HUES64 (cell line): ENCODE measurements at regions not wholly inside any gene's neighbourhood (a gene's known extent, or its start where the extent isn't known, plus 50 kb on each side); places are given as distances from the start of the nearest gene placed in this dataset.

Experiments used
- H3K27ac ChIP-seq: 2 replicates; pipeline ENCODE4 v1.7.0; 2013; ENCODE audit warnings: low read depth, low read length, inconsistent platforms
- H3K27me3 ChIP-seq: 2 replicates; pipeline ENCODE4 v1.6.1; 2013; ENCODE audit warnings: mild to moderate bottlenecking, low read length; ENCODE audit not compliant: insufficient read depth
- H3K36me3 ChIP-seq: 2 replicates; pipeline ENCODE4 v1.6.1; 2013; ENCODE audit warnings: mild to moderate bottlenecking, low read length; ENCODE audit not compliant: insufficient read depth
- H3K4me1 ChIP-seq: 2 replicates; pipeline ENCODE4 v1.6.1; 2013; ENCODE audit warnings: mild to moderate bottlenecking, low read length, moderate library complexity; ENCODE audit not compliant: insufficient read depth
- H3K4me3 ChIP-seq: 2 replicates; pipeline ENCODE4 v1.5.1; 2013; ENCODE audit warnings: mild to moderate bottlenecking, low read length, moderate library complexity
- H3K9ac ChIP-seq: 2 replicates; pipeline ENCODE4 v1.6.1; 2013; ENCODE audit warnings: mild to moderate bottlenecking, low read depth, low read length
- H3K9me3 ChIP-seq: 2 replicates; pipeline ENCODE4 v1.6.1; 2013; ENCODE audit warnings: low read depth, low read length; ENCODE audit not compliant: insufficient read depth
- WGBS: fragments of 150-250, 120-280 bp; methylation state at CpG from one replicate; pipeline ENCODE4 v1.1.7; 2013; ENCODE audit warnings: missing lambda C conversion rate; 5-methylcytosine and 5-hydroxymethylcytosine counted together

GRCh38 chr16:50876263-50876662 lies 134.4 kb downstream of the CYLD start:
- no peaks in the 10 kb centered on the region for H3K9me3 ChIP-seq
- H3K4me1 ChIP-seq: no peaks in the 10 kb centered on the region
- WGBS: 89% methylated on average over 3 of the region's 4 CpGs
- H3K27ac ChIP-seq: no peak overlapping the region
- H3K27me3 ChIP-seq: no peaks in the 10 kb centered on the region
- H3K9ac ChIP-seq: no peak overlapping the region
- no peak overlapping the region for H3K4me3 ChIP-seq
- no peaks in the 10 kb centered on the region for H3K36me3 ChIP-seq

DNA sequence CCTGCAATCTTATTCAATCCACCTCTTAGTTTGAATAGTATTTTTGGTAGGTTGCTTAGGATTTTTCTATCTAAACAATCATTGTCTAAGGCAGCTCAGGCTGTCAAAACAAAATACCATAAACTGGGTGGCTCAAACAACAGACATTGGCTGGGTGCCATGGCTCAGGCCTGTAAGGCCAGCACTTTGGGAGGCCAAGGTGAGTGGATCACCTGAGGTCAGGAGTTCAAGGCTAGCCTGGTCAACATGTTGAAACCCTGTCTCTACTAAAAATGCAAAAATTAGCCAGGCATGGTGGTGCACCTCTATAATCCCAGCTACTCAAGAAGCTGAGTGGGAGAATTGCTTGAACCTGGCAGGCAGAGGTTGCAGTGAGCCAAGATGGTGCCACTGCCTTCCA lies 126.7 kb downstream of the CYLD start:
- Histone ChIP-seq H3K4me1 (no peaks in the 10 kb centered on the region), H3K27ac (no peak overlapping the region), H3K27me3 (no peaks in the 10 kb centered on the region), H3K4me3 (no peak overlapping the region), H3K36me3 (no peaks in the 10 kb centered on the region), H3K9ac (no peak overlapping the region), H3K9me3 (no peaks in the 10 kb centered on the region)

DNA sequence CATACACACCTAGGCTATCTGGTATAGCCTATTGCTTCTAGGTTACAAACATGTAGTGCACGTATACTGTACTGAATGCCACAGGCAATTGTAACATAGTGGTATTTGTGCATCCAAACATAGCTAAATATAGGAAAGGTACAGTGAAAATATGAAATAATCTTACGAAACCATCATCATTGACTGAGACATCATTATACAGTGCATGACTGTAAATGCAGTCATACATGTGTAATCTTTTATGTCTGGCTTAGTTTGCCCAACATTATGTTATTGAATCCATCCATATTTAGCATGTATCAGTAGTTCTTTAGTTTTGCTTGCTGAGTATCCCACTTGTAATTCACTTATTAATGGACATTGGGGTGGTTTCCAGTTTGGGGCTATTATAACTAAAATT lies 124.9 kb downstream of the CYLD start:
- Histone ChIP-seq H3K9me3 (no peaks in the 10 kb centered on the region), H3K36me3 (no peaks in the 10 kb centered on the region), H3K4me3 (no peak overlapping the region), H3K27ac (no peak overlapping the region), H3K9ac (no peak overlapping the region), H3K27me3 (no peaks in the 10 kb centered on the region), H3K4me1 (peaks cover 5% of the 10 kb centered on the region; the same call in 1 of the 2 replicates)
- 100% methylated on average over 1 of the region's 2 CpGs for WGBS

DNA sequence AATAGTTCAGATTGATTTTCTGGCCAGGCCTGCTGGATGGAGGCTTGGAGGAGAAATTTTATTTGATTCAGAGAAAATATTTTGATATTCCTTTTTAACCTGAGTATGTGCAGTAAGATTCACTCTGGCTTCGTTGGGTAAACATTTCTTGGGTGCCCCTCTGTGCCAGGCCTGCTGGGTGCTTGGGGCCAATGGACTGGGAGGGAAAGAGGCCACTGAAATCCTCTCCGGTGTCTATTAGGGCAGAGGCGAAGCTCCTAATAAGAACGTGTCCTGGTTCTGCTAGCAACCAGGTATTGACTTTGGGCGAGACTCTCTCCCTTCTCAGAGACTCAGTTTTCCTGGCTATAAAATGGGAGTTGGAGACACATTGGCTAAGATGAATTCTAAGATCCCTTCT lies 122.5 kb downstream of the CYLD start:
- 92% methylated on average over 5 of the region's 5 CpGs for WGBS
- Histone ChIP-seq H3K4me3 (no peak overlapping the region), H3K27ac (no peak overlapping the region), H3K27me3 (no peaks in the 10 kb centered on the region), H3K9ac (no peak overlapping the region), H3K9me3 (no peaks in the 10 kb centered on the region), H3K36me3 (no peaks in the 10 kb centered on the region), H3K4me1 (peaks cover 9% of the 10 kb centered on the region; the same call in 1 of the 2 replicates)

DNA sequence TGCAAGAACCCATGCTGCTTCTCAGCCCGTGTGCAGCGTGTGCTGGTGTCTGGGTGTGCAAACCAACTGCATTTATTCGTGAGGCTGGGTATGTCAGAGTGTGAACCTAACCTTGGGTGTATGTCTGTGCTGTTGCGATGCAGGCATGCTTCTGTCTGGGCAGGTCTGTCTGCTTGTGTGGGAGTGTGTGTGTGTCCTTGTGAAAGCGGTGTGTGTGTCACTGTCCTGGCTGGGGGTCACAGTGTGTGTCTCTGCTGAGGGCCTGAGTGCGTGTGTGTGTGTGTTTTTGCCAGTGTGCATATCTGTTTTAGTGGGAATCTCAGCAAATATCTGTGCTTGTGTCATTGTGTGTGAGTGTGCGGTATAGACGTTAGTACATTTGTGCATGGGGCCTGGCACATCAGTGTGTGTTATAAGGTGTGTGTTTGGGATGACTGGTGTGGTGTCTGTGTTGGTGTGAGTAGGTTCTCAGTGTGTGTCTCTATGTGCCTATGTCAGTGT lies 121.8 kb downstream of the CYLD start:
- H3K4me1 ChIP-seq: peaks cover 9% of the 10 kb centered on the region; the same call in 1 of the 2 replicates
- no peaks in the 10 kb centered on the region for H3K9me3 ChIP-seq
- no peak overlapping the region for H3K4me3 ChIP-seq
- H3K36me3 ChIP-seq: no peaks in the 10 kb centered on the region
- 94% methylated on average over 8 of the region's 8 CpGs for WGBS
- H3K27ac ChIP-seq: no peak overlapping the region
- no peak overlapping the region for H3K9ac ChIP-seq
- no peaks in the 10 kb centered on the region for H3K27me3 ChIP-seq

DNA sequence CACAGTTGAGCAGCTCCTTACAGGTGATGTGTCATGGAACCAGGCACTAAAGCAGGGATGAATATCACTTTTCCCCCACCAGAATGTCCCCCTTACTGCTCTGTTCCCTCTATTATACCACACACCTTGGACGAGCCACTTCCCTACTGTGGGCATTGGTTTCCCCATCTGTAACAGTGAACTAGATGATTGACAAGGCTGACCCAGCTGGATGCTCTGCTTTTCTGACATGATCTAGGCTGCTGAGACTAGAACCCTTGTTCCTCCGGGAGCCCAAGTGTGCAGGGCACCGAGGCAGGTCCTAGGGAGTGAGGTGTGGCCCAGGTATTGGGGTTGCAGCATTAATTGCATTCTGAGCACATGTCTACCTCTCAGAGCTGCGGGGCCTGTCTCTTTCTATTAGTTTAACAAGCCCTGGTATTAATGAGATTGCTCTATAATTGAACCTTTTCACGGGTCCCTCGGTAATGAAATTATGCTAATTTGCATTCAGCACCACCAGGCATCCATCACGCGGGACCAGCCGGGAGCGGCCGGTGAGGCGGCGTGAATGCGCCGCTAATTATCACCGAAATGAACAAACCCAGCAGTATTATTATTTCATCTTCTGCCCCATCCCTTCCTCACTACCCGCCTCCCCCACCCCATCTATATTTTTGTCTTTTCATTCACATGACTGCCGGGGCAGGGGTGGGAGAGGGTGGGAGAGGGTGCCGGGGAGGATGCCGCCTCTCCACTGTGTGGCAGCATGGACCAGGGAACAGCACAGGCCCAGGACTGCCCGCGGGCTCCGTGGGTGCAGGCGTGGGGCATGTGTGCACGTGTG lies 121.1 kb downstream of the CYLD start:
- Histone ChIP-seq H3K4me1 (peaks cover 9% of the 10 kb centered on the region; the same call in 1 of the 2 replicates), H3K4me3 (no peak overlapping the region), H3K27ac (no peak overlapping the region), H3K9ac (no peak overlapping the region), H3K36me3 (no peaks in the 10 kb centered on the region), H3K9me3 (no peaks in the 10 kb centered on the region), H3K27me3 (no peaks in the 10 kb centered on the region)
- WGBS: 90% methylated on average over 25 of the region's 25 CpGs

DNA sequence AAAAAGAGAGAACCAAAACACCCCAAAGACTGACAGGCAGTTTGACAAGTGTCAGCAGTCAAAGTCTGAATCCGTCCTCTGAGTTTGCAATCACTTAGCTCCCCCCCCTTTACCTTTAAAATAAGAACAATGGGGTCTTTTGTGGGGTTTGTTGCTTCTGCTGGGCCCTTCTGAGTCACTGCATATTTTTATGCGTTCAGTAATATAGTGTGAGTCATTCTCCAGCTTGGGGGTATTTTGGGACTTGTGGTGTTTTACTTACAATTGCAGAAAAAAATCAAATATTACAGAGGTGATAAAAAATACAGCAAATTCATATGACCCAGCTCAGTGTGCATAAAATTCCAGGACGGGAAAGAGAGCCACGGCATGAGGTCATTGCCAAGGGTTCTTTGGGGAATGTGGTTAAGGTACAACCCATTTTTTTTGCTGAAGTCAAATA lies 120.1 kb downstream of the CYLD start:
- Histone ChIP-seq H3K9ac (no peak overlapping the region), H3K4me1 (peaks cover 9% of the 10 kb centered on the region; the same call in 1 of the 2 replicates), H3K27me3 (no peaks in the 10 kb centered on the region), H3K4me3 (no peak overlapping the region), H3K9me3 (no peaks in the 10 kb centered on the region), H3K36me3 (no peaks in the 10 kb centered on the region), H3K27ac (no peak overlapping the region)
- 62% methylated on average over 3 of the region's 4 CpGs for WGBS

DNA sequence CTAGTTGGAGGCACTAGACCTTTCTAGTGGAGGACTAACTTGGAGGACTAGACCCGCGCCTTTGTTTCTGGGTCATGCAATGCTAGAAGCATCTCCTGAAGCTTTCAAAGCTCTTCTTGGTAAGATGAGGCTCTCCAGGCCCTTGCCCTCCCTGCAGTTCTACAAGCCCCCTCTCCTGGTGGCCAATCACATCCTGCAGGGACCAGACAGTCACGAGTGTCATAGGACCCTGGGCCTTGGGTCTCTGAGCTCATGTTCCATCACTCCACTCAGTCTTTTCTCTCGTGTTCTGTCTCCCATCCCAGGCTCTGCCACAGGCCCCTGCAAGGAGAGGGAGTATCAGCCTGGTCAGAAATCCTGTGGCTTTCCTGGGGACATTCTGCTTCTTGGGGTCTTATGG lies 119.6 kb downstream of the CYLD start:
- Histone ChIP-seq H3K27me3 (no peaks in the 10 kb centered on the region), H3K4me3 (no peak overlapping the region), H3K9ac (no peak overlapping the region), H3K27ac (no peak overlapping the region), H3K9me3 (no peaks in the 10 kb centered on the region), H3K4me1 (peaks cover 9% of the 10 kb centered on the region; the same call in 1 of the 2 replicates), H3K36me3 (no peaks in the 10 kb centered on the region)
- 84% methylated on average over 4 of the region's 4 CpGs for WGBS

GRCh38 chr16:50859628-50860360 lies 117.9 kb downstream of the CYLD start:
- Histone ChIP-seq H3K36me3 (no peaks in the 10 kb centered on the region), H3K9ac (no peak overlapping the region), H3K4me3 (no peak overlapping the region), H3K27ac (no peak overlapping the region), H3K27me3 (no peaks in the 10 kb centered on the region), H3K9me3 (no peaks in the 10 kb centered on the region), H3K4me1 (peaks cover 9% of the 10 kb centered on the region; the same call in 1 of the 2 replicates)
- WGBS: 95% methylated on average over 12 of the region's 12 CpGs

DNA sequence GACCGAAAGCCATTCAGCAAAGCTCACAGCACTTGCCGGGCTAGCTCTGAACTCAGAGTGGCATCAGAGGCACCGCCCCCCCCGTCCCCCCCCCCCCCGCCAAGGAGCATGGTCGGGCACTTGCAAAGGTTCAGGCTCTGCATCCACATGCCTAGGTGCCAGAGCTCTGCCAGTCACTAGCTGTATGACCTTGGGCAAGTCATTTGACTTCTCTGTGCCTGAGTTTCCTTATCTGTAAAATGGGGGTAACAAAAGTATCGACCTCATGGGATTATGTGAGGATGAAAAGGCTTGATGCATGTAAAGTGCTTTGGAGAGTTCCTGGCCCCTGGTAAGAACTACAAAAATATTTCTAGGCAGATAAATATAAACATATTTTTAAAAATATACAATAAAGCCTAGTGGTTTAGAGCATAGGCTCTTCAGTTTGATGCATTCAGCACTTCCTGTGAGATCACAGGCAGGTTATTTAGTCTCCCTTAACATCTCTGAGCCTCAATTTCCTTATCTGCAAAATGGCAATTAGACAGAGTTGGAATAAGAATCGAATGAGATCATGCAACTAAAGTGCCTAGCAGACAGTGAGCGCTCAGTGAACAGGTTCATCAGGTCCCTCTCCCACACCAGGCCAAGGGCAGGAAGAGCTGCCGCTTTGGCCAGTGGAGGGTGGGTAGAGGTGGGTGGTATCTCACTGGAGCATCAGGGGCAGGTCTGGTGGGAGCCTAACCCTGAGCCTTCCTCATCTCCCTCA lies 117.2 kb downstream of the CYLD start:
- no peak overlapping the region for H3K9ac ChIP-seq
- H3K27me3 ChIP-seq: no peaks in the 10 kb centered on the region
- WGBS: 84% methylated on average over 6 of the region's 10 CpGs
- no peak overlapping the region for H3K4me3 ChIP-seq
- H3K9me3 ChIP-seq: no peaks in the 10 kb centered on the region
- H3K27ac ChIP-seq: no peak overlapping the region
- peaks cover 9% of the 10 kb centered on the region; the same call in 1 of the 2 replicates for H3K4me1 ChIP-seq
- H3K36me3 ChIP-seq: no peaks in the 10 kb centered on the region

DNA sequence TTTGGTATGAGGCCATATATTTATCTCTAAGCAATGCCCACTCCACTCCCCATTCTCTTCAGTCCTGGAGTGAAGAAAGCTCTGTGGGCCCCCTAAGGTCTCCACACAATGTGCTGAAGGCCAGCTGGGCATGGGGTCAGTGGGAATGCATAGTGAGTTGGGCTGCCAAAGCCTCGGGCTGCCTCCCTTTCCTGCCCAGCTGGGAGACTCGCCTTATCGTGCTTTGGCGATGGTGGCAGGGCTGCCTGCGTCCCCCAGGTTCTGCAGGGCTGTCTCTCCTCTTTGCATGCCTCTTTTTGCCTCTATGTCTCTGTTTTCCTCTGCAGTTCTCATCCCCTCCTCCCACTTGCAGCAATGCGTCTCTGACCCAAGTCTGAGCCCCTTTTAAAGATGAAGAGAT lies 116.5 kb downstream of the CYLD start:
- 89% methylated on average over 6 of the region's 6 CpGs for WGBS
- H3K36me3 ChIP-seq: no peaks in the 10 kb centered on the region
- H3K4me3 ChIP-seq: no peak overlapping the region
- H3K4me1 ChIP-seq: peaks cover 9% of the 10 kb centered on the region; the same call in 1 of the 2 replicates
- no peaks in the 10 kb centered on the region for H3K27me3 ChIP-seq
- no peaks in the 10 kb centered on the region for H3K9me3 ChIP-seq
- H3K27ac ChIP-seq: no peak overlapping the region
- H3K9ac ChIP-seq: no peak overlapping the region
